GM18498 (cell line): ENCODE measurements at regions not wholly inside any gene's neighbourhood (a gene's known extent, or its start where the extent isn't known, plus 50 kb on each side); places are given as distances from the start of the nearest gene placed in this dataset.
"Not testable (repeated sequence)": the region's sequence is repeated elsewhere in the genome, so short reads cannot be mapped to it uniquely, and the experiment has no call there.

Experiments
- ATAC-seq: cut with Tn5 transposase; IDR thresholded peaks from one replicate; pipeline ENCODE4 v1.9.1; 2021; ENCODE audit warnings: mild to moderate bottlenecking, moderate library complexity; ENCODE audit not compliant: unreplicated experiment

- peak; percentile 61 for ATAC-seq
These were observed 2144.1 kb upstream of the TPTE start for GRCh38 chr21:8377093-8377841.

GRCh38 chr21:8380419-8381079 lies 2140.8 kb upstream of the TPTE start:
- peak; percentile 64 for ATAC-seq

GRCh38 chr21:8388169-8388939 lies 2133.0 kb upstream of the TPTE start:
- ATAC-seq = not testable (repeated sequence)

GRCh38 chr21:8388940-8389238 lies 2132.5 kb upstream of the TPTE start:
- not testable (repeated sequence) for ATAC-seq

- not testable (repeated sequence) for ATAC-seq
These were observed 2130.7 kb upstream of the TPTE start for GRCh38 chr21:8390550-8391171.

- ATAC-seq = not testable (repeated sequence)
These were observed 2127.0 kb upstream of the TPTE start for GRCh38 chr21:8394380-8394779.

- ATAC-seq = not testable (repeated sequence)
These were observed 2125.4 kb upstream of the TPTE start for GRCh38 chr21:8395992-8396391.

GRCh38 chr21:8398870-8399437 lies 2122.4 kb upstream of the TPTE start:
- not testable (repeated sequence) for ATAC-seq

- not testable (repeated sequence) for ATAC-seq
These were observed 2121.5 kb upstream of the TPTE start for GRCh38 chr21:8399866-8400265.

GRCh38 chr21:8401799-8402198 lies 2119.6 kb upstream of the TPTE start:
- ATAC-seq = not testable (repeated sequence)

- ATAC-seq = not testable (repeated sequence)
These were observed 2115.1 kb upstream of the TPTE start for GRCh38 chr21:8406331-8406730.

- not testable (repeated sequence) for ATAC-seq
These were observed 2110.2 kb upstream of the TPTE start for GRCh38 chr21:8411139-8411671.

GRCh38 chr21:8419925-8420560 lies 2101.3 kb upstream of the TPTE start:
- ATAC-seq = peak; percentile 90

- ATAC-seq = peak; percentile 43
These were observed 2093.4 kb upstream of the TPTE start for GRCh38 chr21:8427790-8428667.

GRCh38 chr21:8428668-8429456 lies 2092.5 kb upstream of the TPTE start:
- ATAC-seq = peak; percentile 84

- not testable (repeated sequence) for ATAC-seq
These were observed 2086.7 kb upstream of the TPTE start for GRCh38 chr21:8434710-8435109.

GRCh38 chr21:8443093-8443492 lies 2078.3 kb upstream of the TPTE start:
- ATAC-seq = not testable (repeated sequence)

GRCh38 chr21:8449807-8450206 lies 2071.6 kb upstream of the TPTE start:
- not testable (repeated sequence) for ATAC-seq
